A673 (cell line): ENCODE measurements at regions not wholly inside any gene's neighbourhood (a gene's known extent, or its start where the extent isn't known, plus 50 kb on each side); places are given as distances from the start of the nearest gene placed in this dataset.

Source experiments
- BruUV-seq: library from RNA; stranded (reverse); fragments of 400-500 nt; replicated peaks from 2 replicates; lab custom pipeline; 2021; lab: Mats Ljungman, UMichigan
- CTCF ChIA-PET: fragments of 300-600 bp; sonication (Branson Sonifier 250); formaldehyde crosslinking; loops from one replicate; lab custom pipeline; 2022; ENCODE audit warnings: antibody characterized with exemption; lab: Charles Lee
- POLR2A ChIA-PET: fragments of 300-600 bp; sonication (Branson Sonifier 250); formaldehyde crosslinking; loops from one replicate; lab custom pipeline; 2022; ENCODE audit warnings: antibody characterized with exemption; ENCODE audit not compliant: low non-redundant PET; lab: Charles Lee
- DNase-seq: peaks from one replicate; pipeline ENCODE4 v3.0.0-alpha.2; 2015; ENCODE audit warnings: low spot score
- H3K27ac ChIP-seq: fragments of 200-600 bp; sonication (generic); 2 replicates; pipeline ENCODE4 v1.5.1; 2016; ENCODE audit warnings: mixed run types, low read depth, mild to moderate bottlenecking, mixed read lengths, antibody characterized with exemption, low read length; ENCODE audit not compliant: poor library complexity, severe bottlenecking
- H3K27me3 ChIP-seq: fragments of 200-600 bp; sonication (generic); replicated peaks from 2 replicates; pipeline ENCODE4 v1.6.1; 2017; ENCODE audit warnings: mixed run types, low read depth, mild to moderate bottlenecking, mixed read lengths, antibody characterized with exemption, low read length; ENCODE audit not compliant: insufficient read depth, poor library complexity
- H3K36me3 ChIP-seq: fragments of 200-600 bp; sonication (generic); 2 replicates; pipeline ENCODE4 v1.6.1; 2016; ENCODE audit warnings: mixed run types, mild to moderate bottlenecking, mixed read lengths, antibody characterized with exemption, low read length; ENCODE audit not compliant: insufficient read depth, poor library complexity, severe bottlenecking
- H3K4me1 ChIP-seq: fragments of 200-600 bp; sonication (generic); 2 replicates; pipeline ENCODE4 v1.6.1; 2017; ENCODE audit warnings: mixed run types, mild to moderate bottlenecking, mixed read lengths, antibody characterized with exemption, low read length; ENCODE audit not compliant: insufficient read depth, poor library complexity, severe bottlenecking
- H3K4me3 ChIP-seq: fragments of 200-600 bp; sonication (generic); 2 replicates; pipeline ENCODE4 v1.5.1; 2016; ENCODE audit warnings: low read depth, mixed run types, mild to moderate bottlenecking, mixed read lengths, low read length; ENCODE audit not compliant: poor library complexity, severe bottlenecking
- H3K9me3 ChIP-seq: fragments of 200-600 bp; sonication (generic); 2 replicates; pipeline ENCODE4 v1.6.1; 2016; ENCODE audit warnings: mixed run types, low read depth, mild to moderate bottlenecking, mixed read lengths, antibody characterized with exemption, low read length; ENCODE audit not compliant: poor library complexity, severe bottlenecking
- EZH2 ChIP-seq: fragments of 200-600 bp; sonication (generic); IDR thresholded peaks from 2 replicates; pipeline ENCODE4 v1.6.1; 2017; ENCODE audit warnings: borderline replicate concordance, low read depth, mild to moderate bottlenecking, mixed read lengths, antibody characterized with exemption, low read length; ENCODE audit not compliant: poor library complexity, severe bottlenecking
- intact Hi-C: fragments of 100-400 bp; cut with micrococcal nuclease; formaldehyde crosslinking; loops from one replicate; pipeline ENCODE4 v1.10.0; 2022; ENCODE audit not compliant: unreplicated experiment
- TF ChIP-seq, protein P1 (sequence below): fragments of 300-800, 200-600 bp; sonication (generic); conservative IDR thresholded peaks from 2 replicates; pipeline ENCODE4 v1.5.1; 2017; ENCODE audit warnings: low read depth, mild to moderate bottlenecking, antibody characterized with exemption, low read length, moderate library complexity, mixed read lengths

DNA sequence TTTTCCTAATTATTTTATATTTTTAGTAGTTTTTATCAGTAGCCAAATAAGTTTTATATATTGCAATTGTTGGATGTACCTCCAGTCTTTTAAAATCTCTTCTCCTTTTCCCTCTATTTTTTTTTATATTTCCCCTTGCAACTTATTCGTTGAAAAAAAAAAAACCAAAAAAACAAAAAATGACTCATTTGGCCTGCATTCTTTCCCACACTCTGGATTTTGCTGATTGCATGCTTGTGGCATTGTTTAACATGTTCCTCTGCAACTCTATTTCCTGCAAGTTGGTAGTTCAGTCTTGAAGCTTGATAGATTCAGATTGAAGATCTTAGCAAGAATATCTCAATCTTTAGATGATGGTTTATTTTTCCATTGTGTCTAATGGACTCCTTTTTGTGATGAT, 260.6 kb upstream of the BOD1L1 start:
- DNase-seq = peak; percentile 23
- POLR2A ChIA-PET = no interaction called here

DNA sequence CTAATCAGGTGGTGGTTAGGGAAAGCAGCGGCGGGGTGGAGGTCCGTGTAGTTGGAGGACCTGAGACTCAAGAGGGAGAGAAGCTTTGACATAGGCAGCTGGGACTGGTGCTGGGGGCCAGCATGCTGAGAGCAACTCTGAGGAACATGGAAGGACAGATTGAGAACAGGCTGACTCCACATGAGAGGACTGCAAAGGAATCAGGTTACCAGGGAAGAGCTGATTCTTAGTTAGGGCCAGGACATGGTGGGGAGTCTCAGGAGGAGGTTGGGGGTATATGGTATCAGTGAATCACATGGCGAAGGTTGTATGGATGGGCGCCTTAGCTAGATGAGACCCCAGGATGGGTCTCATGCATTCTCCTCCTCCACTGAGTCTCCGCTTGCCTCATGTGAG, 264.0 kb upstream of the BOD1L1 start:
- Histone ChIP-seq H3K36me3 (no peaks in the 10 kb centered on the region), H3K27me3 (no peaks in the 10 kb centered on the region), H3K4me1 (peaks cover 5% of the 10 kb centered on the region), H3K27ac (no peak overlapping the region), H3K9me3 (no peaks in the 10 kb centered on the region), H3K4me3 (no peak overlapping the region)
- ChIA-PET CTCF (no interaction called here), POLR2A (no interaction called here)
- TF ChIP-seq EZH2 = no peak
- TF ChIP-seq, protein P1, sequence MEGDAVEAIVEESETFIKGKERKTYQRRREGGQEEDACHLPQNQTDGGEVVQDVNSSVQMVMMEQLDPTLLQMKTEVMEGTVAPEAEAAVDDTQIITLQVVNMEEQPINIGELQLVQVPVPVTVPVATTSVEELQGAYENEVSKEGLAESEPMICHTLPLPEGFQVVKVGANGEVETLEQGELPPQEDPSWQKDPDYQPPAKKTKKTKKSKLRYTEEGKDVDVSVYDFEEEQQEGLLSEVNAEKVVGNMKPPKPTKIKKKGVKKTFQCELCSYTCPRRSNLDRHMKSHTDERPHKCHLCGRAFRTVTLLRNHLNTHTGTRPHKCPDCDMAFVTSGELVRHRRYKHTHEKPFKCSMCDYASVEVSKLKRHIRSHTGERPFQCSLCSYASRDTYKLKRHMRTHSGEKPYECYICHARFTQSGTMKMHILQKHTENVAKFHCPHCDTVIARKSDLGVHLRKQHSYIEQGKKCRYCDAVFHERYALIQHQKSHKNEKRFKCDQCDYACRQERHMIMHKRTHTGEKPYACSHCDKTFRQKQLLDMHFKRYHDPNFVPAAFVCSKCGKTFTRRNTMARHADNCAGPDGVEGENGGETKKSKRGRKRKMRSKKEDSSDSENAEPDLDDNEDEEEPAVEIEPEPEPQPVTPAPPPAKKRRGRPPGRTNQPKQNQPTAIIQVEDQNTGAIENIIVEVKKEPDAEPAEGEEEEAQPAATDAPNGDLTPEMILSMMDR = no peak
- DNase-seq = no peak
- BruUV-seq = no TSS peak
- intact Hi-C loops = no loop called here

More for the DNA sequence above, 260.6 kb upstream of the BOD1L1 start:
- no TSS peak for BruUV-seq
- peaks cover 5% of the 10 kb centered on the region for H3K4me1 ChIP-seq
- H3K27me3 ChIP-seq = no peaks in the 10 kb centered on the region
- no peak overlapping the region for H3K27ac ChIP-seq
- no peak overlapping the region for H3K4me3 ChIP-seq
- TF ChIP-seq, protein P1 = no peak
- TF ChIP-seq EZH2 = no peak
- no peaks in the 10 kb centered on the region for H3K36me3 ChIP-seq
- H3K9me3 ChIP-seq = no peaks in the 10 kb centered on the region
- intact Hi-C loops = loop anchor here (10.0 kb wide), 1 partner anchor 747 kb away; no protein-coding TSS in a partner anchor
- CTCF ChIA-PET = no interaction called here

DNA sequence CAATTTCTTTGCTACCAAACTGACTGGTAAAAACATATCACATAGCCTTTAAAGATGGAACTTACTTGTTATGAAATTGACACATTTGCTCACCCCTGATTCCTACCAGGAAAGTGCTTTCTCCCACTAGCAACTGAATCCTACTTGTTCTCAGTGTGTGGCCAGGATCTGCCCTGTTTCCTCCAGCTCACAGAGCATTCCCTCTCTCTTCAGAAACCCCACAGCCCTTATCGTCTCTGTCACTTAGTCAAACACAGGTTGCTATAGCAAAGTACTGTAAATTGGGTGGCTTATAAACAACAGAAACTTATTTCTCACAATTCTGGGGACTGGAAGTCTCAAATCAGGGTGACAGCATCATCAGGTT, 265.2 kb upstream of the BOD1L1 start:
- peaks cover 5% of the 10 kb centered on the region for H3K4me1 ChIP-seq
- intact Hi-C loops = no loop called here
- H3K27ac ChIP-seq = no peak overlapping the region
- no peaks in the 10 kb centered on the region for H3K36me3 ChIP-seq
- no TSS peak for BruUV-seq
- no peak for DNase-seq
- H3K27me3 ChIP-seq = no peaks in the 10 kb centered on the region
- TF ChIP-seq, protein P1 = no peak
- TF ChIP-seq EZH2 = no peak
- H3K9me3 ChIP-seq = no peaks in the 10 kb centered on the region
- no peak overlapping the region for H3K4me3 ChIP-seq
- ChIA-PET CTCF (no interaction called here), POLR2A (no interaction called here)
